Peyer's patch (tissue), 4 donors: ENCODE measurements at regions not wholly inside any gene's neighbourhood (a gene's known extent, or its start where the extent isn't known, plus 50 kb on each side); places are given as distances from the start of the nearest gene placed in this dataset.

ENCODE experiments used
- DNase-seq, 3 donors: peaks; one replicate each; pipeline ENCODE4 v3.0.0-alpha.2; 2017 to 2019
- H3K27ac ChIP-seq, 4 donors: fragments of 200-600 bp; sonication (generic); one replicate each; pipeline ENCODE4 v1.5.1; 2016 to 2019
- H3K27me3 ChIP-seq, 2 donors: fragments of 200-600 bp; sonication (generic); one replicate each; pipeline ENCODE4 v1.5.1; 2019
- H3K36me3 ChIP-seq, 3 donors: fragments of 200-600 bp; sonication (generic); one replicate each; pipeline ENCODE4 v1.5.1; 2016 to 2019
- H3K4me1 ChIP-seq, 4 donors: fragments of 200-600 bp; sonication (generic); one replicate each; pipeline ENCODE4 v1.5.1; 2016 to 2019
- H3K4me3 ChIP-seq, 4 donors: fragments of 200-600 bp; sonication (generic); 1 replicate in 3 of 4; 2 replicates in 1 of 4; pipeline ENCODE4 v1.5.1; 2016 to 2019; ENCODE audit warnings: mild to moderate bottlenecking in 1 of 4
- H3K9me3 ChIP-seq, 4 donors: fragments of 200-600 bp; sonication (generic); one replicate each; pipeline ENCODE4 v1.5.1; 2016 to 2019; ENCODE audit warnings: mild to moderate bottlenecking in 1 of 4
- CTCF ChIP-seq, 6 experiments: fragments of 450-650 bp in 4 of 6; fragments of 200-600 bp in 2 of 6; sonication (generic) in 1 of 6; IDR thresholded peaks; one replicate each; pipeline ENCODE4 v1.5.1; 2017 to 2019; ENCODE audit warnings: antibody characterized with exemption in 6 of 6, mild to moderate bottlenecking in 3 of 6, moderate library complexity in 1 of 6
- POLR2A ChIP-seq, 2 donors: fragments of 450-650 bp; IDR thresholded peaks; one replicate each; pipeline ENCODE4 v1.5.1; 2017; ENCODE audit warnings: antibody characterized with exemption in 2 of 2, mild to moderate bottlenecking in 2 of 2, moderate library complexity in 2 of 2

GRCh38 chr6:125512621-125513020 lies 210.9 kb upstream of the HDDC2 start:
- no peak for TF ChIP-seq POLR2A (IDR thresholded peaks at IDR 0.05)
- TF ChIP-seq CTCF (IDR thresholded peaks at IDR 0.05) = peak in 1 of 6 experiments; percentile 10
- Histone ChIP-seq H3K36me3 (no peaks in the 10 kb centered on the region), H3K4me3 (no peak overlapping the region), H3K27me3 (no peaks in the 10 kb centered on the region), H3K4me1 (no peaks in the 10 kb centered on the region), H3K27ac (no peak overlapping the region), H3K9me3 (no peaks in the 10 kb centered on the region)
- DNase-seq = no peak

DNA sequence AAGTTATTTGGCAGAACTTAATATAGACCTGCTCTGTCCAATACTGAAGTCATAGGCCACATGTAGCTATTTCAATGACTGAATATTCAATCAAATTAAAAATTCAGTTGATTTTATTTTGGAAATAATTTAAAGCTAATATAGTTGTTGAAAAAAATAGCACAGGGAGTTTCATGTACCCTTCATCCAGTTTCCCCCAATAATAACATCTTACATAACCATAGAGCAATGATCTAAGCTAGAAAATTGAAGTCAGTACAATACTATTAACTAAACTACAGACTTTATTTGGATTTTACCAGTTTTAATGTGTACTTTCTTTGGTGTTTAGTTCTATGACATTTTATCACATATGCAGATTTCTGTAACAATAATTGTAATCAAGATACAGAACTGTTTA lies 212.2 kb upstream of the HDDC2 start:
- Histone ChIP-seq H3K36me3 (no peaks in the 10 kb centered on the region), H3K4me1 (no peaks in the 10 kb centered on the region), H3K4me3 (no peak overlapping the region), H3K27ac (no peak overlapping the region), H3K27me3 (no peaks in the 10 kb centered on the region), H3K9me3 (no peaks in the 10 kb centered on the region)
- no peak for DNase-seq
- TF ChIP-seq POLR2A (IDR thresholded peaks at IDR 0.05) = no peak
- no peak for TF ChIP-seq CTCF (IDR thresholded peaks at IDR 0.05)

DNA sequence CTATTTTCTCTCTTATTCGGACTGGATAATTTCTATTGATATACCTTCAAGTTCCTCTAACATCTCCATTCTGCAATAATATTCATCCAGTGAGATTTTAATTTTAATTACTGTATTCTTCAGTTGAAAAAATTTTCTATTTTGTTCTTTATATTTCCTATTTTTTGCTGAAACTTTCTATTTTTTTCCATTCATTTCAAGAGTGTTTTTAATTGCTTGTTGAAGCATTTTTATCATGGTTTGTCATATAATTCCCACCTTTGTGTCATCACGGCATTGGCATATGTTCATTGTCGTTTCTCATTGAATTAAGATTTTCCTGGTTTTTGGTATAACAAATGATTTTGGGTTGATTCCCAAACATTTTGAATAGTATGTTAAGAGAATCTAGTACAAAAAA lies 214.9 kb upstream of the HDDC2 start:
- no peaks in the 10 kb centered on the region for H3K4me1 ChIP-seq
- TF ChIP-seq CTCF (IDR thresholded peaks at IDR 0.05) (no peak), POLR2A (IDR thresholded peaks at IDR 0.05) (no peak)
- DNase-seq = no peak

GRCh38 chr6:125519367-125519766 lies 217.6 kb upstream of the HDDC2 start:
- Histone ChIP-seq H3K27ac (no peak overlapping the region), H3K4me1 (no peaks in the 10 kb centered on the region), H3K4me3 (no peak overlapping the region), H3K36me3 (no peaks in the 10 kb centered on the region), H3K27me3 (no peaks in the 10 kb centered on the region), H3K9me3 (no peaks in the 10 kb centered on the region)
- DNase-seq = no peak
- TF ChIP-seq POLR2A (IDR thresholded peaks at IDR 0.05) (no peak), CTCF (IDR thresholded peaks at IDR 0.05) (peak in 1 of 6 experiments; percentile 20)

More for the DNA sequence above, 214.9 kb upstream of the HDDC2 start:
- Histone ChIP-seq H3K27me3 (no peaks in the 10 kb centered on the region), H3K36me3 (no peaks in the 10 kb centered on the region), H3K27ac (no peak overlapping the region), H3K9me3 (no peaks in the 10 kb centered on the region), H3K4me3 (no peak overlapping the region)

DNA sequence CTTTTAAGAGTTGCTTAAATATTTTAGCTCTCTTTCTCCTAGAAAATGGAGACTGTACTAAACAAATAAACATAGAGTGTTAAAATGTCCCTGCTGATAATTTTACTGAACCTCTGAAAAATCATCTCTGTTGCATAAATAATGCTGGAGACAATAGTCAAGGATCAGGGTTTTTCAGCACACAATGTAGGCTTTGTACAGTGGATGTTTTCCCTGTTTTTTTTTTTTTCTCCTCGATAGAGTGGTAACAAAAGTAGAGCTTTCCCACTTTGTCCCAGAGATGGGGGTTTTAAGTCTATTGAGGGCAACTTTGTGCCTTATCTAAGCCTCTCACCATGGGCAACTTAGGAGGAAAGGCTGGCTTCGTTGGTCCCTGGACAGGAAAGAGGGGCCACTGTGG lies 222.6 kb upstream of the HDDC2 start:
- no peak for DNase-seq
- H3K4me1 ChIP-seq = no peaks in the 10 kb centered on the region
- H3K27me3 ChIP-seq = no peaks in the 10 kb centered on the region
- no peak for TF ChIP-seq CTCF (IDR thresholded peaks at IDR 0.05)
- TF ChIP-seq POLR2A (IDR thresholded peaks at IDR 0.05) = no peak
- H3K4me3 ChIP-seq = no peak overlapping the region
- no peaks in the 10 kb centered on the region for H3K36me3 ChIP-seq
- no peaks in the 10 kb centered on the region for H3K9me3 ChIP-seq
- H3K27ac ChIP-seq = no peak overlapping the region
